ENCODE measurements at regions not wholly inside any gene's neighbourhood (a gene's known extent, or its start where the extent isn't known, plus 50 kb on each side); places are given as distances from the start of the nearest gene placed in this dataset.
"Not testable (repeated sequence)": the region's sequence is repeated elsewhere in the genome, so short reads cannot be mapped to it uniquely, and the experiment has no call there.

DNA sequence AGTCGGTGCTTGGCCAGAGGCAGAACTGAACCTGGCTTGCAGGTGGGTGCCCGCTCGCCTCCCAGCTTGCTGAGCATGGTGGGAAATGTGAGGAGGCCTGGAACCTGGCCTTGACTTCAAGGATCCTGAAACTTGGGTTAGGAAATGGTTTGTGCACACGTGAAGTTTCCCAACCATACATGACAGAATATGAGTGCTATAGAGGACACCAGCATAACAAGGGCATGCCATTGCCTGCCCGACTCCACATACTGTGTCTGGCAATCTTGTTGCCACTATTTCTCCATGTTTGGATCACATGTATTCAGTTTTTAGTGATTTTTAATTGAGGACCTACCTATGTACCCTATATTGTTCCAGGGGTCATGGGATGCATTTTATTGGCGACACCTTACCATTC is 177.6 kb upstream of the ANKRD55 start:
- no peak for DNase-seq

DNA sequence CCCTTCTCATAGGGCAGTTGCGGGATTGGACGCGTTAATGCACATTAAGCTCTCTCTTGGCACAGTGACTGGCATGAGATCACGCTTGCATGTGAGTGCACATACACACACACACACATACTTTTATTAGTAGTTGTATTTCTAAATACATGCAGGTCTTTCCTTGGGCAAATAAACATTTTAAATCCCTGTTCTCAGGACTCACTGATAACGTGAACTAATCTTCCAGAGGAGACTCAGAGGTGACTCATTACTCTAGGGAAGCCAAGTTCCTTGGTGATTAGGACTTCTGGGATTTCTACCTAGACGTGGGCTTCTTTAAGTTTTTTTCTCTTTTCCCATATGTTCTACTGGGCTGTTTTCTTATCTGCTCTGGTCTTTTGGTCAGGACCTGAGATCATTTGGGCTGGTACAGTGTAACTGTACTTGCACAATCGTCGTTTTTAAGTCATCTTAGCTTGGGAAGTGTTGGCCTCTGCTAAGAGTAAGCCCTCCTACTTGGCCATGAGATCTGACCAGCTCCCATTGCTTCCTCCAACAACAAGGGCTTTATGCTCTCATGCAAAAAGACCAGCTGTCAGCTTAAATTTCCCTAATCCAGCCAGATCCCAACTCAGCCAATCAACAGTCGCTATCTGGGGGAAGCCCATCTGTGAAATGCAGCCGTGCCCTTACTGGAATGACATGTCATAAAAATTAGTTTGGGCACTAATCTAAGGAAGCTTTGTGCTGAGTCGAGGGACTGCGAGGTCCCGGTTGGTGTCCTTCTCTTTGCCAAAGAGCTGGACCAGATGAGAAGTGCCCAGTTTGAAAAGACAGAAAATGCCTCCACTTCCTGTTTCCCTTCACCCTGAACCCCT is 176.4 kb upstream of the ANKRD55 start:
- DNase-seq = no peak

GRCh38 chr5:56406838-56407237 is 173.7 kb upstream of the ANKRD55 start:
- no peak for DNase-seq

GRCh38 chr5:56406221-56406620 is 173.1 kb upstream of the ANKRD55 start:
- no peak for DNase-seq

DNA sequence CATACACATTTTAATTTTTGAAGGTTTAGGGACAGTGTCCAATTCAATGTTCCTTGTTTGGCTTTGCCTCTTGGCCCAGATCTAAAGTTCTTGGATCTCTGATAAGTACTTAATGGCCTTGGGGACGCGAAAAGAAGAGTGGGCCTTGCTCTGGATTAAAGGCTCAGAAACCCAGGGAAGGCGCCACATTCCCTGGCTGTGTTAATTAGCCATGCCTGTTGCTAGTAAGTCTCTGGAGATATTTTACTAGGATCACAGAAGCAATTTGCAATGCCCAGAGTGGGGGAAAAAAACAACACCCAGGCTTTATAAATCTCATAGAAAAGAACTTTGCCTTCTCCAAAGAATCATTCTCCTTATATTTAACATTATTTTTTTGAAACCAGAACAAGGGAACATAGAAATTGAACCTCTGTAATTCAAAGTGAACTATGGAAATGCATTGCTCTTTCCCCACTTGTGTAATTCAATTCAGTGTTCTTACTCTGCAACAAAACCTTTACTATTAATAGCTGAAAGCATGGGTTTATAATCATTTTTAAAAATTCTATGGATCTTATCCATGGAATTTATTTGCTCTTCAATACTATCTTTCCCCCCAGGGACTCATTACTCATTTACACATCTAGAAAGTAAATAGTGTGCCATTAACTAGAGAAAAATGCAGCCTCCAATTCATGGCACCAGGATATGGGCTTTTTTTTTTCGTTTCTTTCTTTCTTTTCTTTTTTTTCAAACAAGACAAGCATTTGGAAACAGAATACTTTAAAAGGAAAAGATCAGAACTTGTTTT is 172.2 kb upstream of the ANKRD55 start:
- no peak for DNase-seq

DNA sequence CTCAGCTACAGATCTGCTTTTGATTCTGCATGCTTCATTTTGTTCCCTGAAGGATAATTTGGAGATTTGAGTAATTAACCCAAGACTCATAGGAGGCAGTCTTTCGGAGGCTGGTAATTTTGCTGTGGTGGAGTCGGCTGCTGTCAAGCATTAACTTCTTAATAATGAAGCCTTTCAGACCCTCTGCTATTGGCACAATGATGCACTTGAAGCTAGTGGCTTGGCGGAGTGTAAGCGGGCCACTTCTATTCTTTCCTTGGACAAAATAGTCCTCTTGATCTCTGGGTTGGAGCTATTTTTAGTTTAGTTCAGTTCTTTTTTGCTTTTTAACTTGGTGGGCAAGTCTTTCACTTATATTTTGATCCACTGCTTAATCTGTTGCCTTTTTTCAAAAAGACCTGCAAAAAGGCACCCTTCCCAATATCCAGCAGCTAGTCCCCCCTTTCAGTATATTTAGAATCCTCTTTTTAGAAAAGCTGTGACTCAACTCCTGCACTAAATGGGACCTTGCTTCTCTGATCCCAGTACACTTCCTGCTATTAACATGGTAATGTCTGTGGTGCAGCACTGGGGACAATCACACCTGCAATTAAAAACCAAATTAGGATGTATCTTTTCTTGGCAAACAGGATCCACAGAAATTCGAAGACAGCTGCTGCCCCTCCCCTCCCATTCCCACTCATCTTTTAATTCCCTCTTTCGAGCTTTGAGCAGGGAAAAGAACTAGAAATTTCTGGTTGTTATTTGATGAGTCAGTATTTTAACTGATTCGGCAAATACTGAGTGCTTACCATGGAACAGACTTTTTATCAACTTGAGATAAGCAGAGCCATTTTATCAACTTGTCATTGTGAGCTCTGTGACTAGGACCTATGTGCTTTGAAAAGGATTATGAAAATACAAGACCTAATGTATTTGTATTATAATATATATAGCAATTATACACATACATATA is 169.4 kb upstream of the ANKRD55 start:
- no peak for DNase-seq

DNA sequence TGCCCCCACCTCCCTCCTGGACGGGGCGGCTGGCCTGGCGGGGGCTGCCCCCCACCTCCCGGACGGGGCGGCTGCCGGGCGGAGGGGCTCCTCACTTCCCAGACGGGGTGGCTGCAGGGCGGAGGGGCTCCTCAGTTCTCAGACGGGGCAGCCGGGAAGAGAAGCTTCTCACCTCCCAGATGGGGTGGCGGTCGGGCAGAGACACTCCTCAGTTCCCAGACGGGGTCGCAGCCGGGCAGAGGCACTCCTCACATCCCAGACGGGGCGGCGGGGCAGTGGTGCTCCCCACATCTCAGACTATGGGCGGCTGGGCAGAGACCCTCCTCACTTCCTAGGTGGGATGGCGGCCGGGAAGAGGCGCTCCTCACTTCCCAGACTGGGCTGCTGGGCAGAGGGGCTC is 164.7 kb upstream of the ANKRD55 start:
- not testable (repeated sequence) for DNase-seq

- DNase-seq = no peak
Measured at GRCh38 chr5:56396634-56397033, 163.5 kb upstream of the ANKRD55 start.

GRCh38 chr5:56389261-56389660 is 156.1 kb upstream of the ANKRD55 start:
- DNase-seq = no peak

DNA sequence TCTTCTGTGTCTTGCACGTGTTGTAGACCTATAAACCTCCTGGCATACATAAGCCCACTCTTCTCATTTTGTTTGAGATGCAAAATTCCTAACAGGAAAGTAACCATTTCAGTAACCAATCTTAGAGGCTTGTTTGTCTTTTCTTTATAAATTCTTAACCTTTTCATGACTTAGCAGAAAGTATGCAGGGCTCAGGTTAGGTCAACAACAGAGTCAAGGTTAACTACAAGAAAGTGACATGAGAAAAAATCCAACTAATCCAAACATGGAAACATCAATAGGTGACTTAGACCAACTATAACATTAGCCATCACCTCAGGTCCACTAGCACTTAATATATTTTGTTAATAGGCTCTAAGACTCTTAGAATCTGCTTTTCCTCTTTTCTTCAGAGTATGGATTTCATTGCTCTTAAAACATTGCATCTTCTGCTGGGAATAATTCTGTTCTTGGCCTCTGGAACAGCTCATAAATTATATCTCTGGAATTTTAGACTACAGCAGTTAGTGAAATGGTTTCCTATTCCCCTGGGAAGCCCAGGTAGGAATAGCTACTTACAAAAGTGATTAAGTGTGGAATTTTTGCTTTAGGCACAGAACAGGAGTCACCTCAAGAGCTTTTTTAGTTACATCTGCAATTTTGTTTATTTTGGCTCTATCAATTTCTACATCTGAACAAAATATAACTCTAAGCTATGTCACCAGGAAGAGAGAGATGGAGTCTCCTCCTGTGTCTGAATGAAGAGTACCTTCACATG is 155.3 kb upstream of the ANKRD55 start:
- no peak for DNase-seq

DNA sequence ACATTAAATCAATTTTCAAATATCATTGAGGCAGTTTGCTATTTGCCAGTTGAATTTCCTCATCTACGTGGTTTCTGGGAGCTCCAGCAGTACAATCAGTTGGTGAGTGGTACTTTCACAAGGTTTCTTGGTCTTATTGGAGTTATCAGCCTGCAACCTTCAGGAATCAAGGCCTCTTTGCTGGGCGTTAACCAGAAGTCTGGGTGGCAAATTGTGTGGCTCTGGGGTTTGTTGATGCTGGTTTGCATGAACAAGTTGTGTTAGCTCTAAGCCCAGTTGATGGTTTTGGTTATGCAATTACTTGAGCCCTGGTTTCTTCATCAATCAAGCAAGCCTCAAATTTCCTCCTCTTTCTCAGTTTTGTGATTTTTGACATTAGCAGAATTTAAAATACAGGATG is 152.9 kb upstream of the ANKRD55 start:
- DNase-seq = no peak

DNA sequence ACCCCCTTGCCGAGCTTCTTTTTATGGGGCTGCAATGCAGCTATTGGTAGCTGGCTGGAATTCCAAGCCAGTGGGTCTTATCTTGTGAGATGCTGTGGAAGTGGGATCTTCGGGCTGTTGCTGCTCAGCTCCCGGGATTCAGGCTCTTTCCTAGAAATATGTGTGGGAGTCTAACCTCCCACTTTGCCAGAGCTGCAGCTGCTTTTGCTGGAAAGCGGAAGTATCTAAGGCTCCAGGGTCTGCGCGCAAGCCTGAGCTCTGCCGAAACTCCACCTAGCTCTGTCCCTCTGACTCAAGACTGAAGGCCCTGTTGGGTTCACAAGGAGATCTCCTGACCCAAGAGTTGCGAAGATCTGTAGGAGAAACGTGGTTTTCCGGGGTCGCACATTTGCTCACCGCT is 151.1 kb upstream of the ANKRD55 start:
- DNase-seq = no peak

DNA sequence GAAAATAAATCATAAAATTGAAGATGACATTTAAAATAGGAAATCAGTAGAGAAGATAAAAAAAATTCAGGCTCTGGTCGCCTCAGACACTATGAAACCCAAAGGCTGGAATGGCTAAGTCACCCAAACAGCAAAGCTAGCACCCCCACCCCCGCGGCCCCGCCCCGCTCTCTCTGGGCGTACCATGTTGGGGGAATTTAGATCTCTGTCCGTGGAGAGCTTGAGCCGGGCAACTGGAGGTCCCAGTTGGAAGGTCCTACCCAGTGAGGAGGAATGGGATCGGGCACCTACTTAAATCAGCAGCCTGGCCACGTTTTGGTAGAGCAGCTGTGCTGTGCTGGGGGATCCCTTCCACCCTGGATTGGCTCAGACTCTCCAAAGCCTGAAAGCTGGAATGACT is 150.6 kb upstream of the ANKRD55 start:
- no peak for DNase-seq

- DNase-seq = no peak
Measured at GRCh38 chr5:56382896-56383295, 149.8 kb upstream of the ANKRD55 start.

GRCh38 chr5:56377573-56377972 is 144.4 kb upstream of the ANKRD55 start:
- no peak for DNase-seq

DNA sequence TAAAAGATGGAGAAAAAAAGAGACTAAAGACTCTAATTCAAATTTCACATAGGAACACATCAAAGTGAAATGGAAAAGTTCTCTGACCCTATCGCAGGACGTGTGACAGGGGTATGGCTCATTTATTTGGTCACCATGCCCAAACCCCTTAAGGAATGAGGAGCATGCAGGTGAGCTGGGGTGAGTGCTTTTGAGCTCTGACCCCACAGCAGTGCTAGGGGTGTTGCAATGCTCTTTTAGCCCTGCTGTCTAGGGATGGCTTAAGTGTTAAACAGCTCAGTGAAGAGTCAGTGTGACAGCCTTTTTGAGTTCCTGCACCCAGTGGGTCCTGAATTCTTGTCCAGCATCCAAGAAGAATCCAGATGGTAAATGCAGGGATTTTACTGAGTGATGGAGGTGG is 143.0 kb upstream of the ANKRD55 start:
- DNase-seq = no peak

DNA sequence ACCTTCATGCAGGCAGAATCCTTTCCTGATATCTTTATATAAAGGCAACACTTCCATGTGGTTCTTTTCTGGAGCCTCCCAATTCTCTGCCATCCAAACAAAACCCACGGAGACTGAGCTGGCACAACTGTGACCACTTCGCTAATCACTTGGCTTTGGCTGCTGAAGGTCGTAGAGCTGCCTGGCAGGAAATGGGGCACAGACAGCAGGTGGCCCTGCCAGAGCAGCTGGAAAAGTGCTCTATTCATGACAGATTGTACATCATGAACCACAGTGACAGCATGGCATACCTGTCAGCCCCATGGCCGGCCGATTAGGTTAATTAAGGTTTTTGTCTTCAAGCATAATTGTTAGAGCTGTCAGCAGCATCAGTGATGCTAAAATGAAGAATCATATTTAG is 141.9 kb upstream of the ANKRD55 start:
- DNase-seq = no peak

GRCh38 chr5:56372491-56372890 is 139.4 kb upstream of the ANKRD55 start:
- not testable (repeated sequence) for DNase-seq

- no peak for DNase-seq
Measured at GRCh38 chr5:56369361-56369811, 136.3 kb upstream of the ANKRD55 start.

- DNase-seq = no peak
Measured at GRCh38 chr5:56367748-56368147, 134.6 kb upstream of the ANKRD55 start.

DNA sequence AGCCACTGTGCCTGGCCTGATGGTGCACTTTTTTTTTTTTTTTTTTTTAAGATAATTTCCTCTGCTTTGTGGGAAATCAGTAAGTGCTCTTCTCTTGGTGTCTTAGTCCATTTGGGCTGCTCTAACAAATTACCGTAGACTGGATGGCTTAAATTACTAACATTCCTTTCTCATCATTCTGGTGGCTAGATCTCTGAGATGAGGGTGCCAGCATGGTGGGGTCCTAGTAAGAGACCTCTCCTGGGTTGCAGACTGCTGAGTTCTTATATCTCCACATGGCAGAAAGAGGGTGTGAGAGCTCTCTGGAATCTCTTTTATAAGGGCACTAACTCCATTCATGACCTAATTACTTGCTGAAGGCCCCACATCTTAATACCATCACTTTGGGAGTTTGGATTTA is 133.9 kb upstream of the ANKRD55 start:
- no peak for DNase-seq

DNA sequence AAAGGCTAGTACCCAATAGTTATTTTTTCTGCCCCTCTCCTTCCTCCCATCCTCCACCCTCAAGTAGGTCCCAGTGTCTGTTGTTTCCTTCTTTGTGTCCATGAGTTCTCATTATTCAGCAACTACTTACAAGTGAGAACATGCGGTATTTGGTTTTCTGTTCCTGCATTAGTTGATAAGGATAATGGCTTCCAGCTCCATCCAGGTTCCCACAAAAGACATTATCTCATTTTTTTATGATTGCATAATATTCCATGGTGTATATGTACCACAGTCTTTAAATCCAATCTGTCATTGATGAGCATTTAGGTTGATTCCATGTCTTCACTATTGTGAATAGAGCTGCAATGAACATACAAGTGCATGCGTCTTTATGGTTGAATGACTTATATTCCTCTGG is 128.3 kb upstream of the ANKRD55 start:
- DNase-seq = no peak

Data from CD4-positive, alpha-beta T cell treated with Interleukin-6 for 4 hours (primary cell).